ENCODE measurements at regions not wholly inside any gene's neighbourhood (a gene's known extent, or its start where the extent isn't known, plus 50 kb on each side); places are given as distances from the start of the nearest gene placed in this dataset.

- no peak for DNase-seq (ENCODE audit: low spot score)
- in situ Hi-C loops (cut with MboI; ENCODE audit: low sequenced_read_pairs, unreplicated experiment), result no loop called here
- no peak for TF ChIP-seq CTCF (IDR thresholded peaks at IDR 0.05; ENCODE audit: borderline replicate concordance, control extremely low read depth, extremely low read depth, insufficient read depth, missing control alignments)
Measured at GRCh38 chr20:40322941-40323340, 366.1 kb downstream of the MAFB start.

- DNase-seq (ENCODE audit: low spot score), result no peak
- no peak for TF ChIP-seq CTCF (IDR thresholded peaks at IDR 0.05; ENCODE audit: borderline replicate concordance, control extremely low read depth, extremely low read depth, insufficient read depth, missing control alignments)
- in situ Hi-C loops (cut with MboI; ENCODE audit: low sequenced_read_pairs, unreplicated experiment), result no loop called here
Measured at GRCh38 chr20:40320517-40321011, 368.5 kb downstream of the MAFB start.

DNA sequence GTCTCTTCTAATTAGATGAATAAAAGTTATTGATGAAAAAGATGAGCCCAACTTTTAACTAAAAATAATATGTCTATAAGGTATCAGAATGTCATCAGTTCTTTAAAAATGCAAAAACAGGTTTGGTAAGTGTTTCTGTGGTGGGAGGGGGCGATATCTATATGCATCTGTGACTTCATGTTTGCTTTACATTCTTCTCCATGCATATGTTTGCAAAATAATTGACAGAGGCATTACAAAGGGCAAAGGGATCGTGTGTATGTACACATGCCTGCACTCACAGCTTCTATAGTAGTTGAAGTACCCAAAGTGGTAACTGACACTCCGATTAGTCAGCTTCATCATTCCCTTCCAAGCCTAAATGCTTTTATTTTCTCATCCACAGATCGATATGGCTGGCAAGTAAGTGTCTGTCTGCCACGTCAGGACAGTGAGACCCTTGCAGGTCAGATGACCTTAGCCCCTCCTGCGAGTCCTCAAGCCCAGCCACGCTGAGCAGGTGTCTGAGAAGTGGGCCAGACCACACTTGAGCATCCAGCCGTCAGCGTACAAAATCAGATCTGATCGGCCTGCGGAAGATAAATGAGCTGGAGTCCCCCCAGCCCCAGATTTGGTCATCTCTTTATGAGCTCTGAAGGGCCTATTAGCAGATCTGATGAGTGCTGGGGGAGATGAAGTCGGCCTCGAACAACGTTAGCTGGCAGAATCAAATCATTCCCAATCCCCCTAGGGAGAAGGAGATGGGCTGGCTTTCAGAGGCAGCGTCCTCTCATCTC is 369.1 kb downstream of the MAFB start:
- in situ Hi-C loops (cut with MboI; ENCODE audit: low sequenced_read_pairs, unreplicated experiment), result no loop called here
- no peak for TF ChIP-seq CTCF (IDR thresholded peaks at IDR 0.05; ENCODE audit: borderline replicate concordance, control extremely low read depth, extremely low read depth, insufficient read depth, missing control alignments)

GRCh38 chr20:40319056-40319455 is 370.0 kb downstream of the MAFB start:
- TF ChIP-seq CTCF (IDR thresholded peaks at IDR 0.05; ENCODE audit: borderline replicate concordance, control extremely low read depth, extremely low read depth, insufficient read depth, missing control alignments), result no peak
- DNase-seq (ENCODE audit: low spot score), result no peak
- in situ Hi-C loops (cut with MboI; ENCODE audit: low sequenced_read_pairs, unreplicated experiment), result no loop called here

More for the DNA sequence above, 369.1 kb downstream of the MAFB start:
- no peak for DNase-seq (ENCODE audit: low spot score)

- no peak for TF ChIP-seq CTCF (IDR thresholded peaks at IDR 0.05; ENCODE audit: borderline replicate concordance, control extremely low read depth, extremely low read depth, insufficient read depth, missing control alignments)
- no peak for DNase-seq (ENCODE audit: low spot score)
- in situ Hi-C loops (cut with MboI; ENCODE audit: low sequenced_read_pairs, unreplicated experiment), result no loop called here
Measured at GRCh38 chr20:40317156-40317790, 371.8 kb downstream of the MAFB start.

DNA sequence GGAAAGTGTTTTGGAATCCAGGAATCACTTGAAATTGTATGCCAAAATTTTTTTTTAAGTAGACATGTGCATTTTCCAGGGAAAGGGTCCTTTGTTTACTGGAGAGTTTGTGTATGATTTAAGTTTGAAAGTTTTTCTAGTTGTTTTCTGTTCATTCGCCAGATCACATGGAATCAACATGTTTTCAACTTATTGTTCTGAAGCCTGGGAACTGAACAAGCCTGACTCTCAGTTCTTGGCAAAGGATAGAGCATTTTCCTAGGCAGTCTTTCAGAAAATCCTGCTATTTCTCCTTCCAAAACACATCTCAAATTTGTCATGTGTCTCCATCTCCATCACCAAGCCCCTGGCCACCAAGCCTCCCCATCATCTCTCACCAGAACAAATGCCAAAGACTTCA is 374.8 kb downstream of the MAFB start:
- no peak for DNase-seq (ENCODE audit: low spot score)
- in situ Hi-C loops (cut with MboI; ENCODE audit: low sequenced_read_pairs, unreplicated experiment), result no loop called here
- TF ChIP-seq CTCF (IDR thresholded peaks at IDR 0.05; ENCODE audit: borderline replicate concordance, control extremely low read depth, extremely low read depth, insufficient read depth, missing control alignments), result no peak
